ENCODE measurements at regions not wholly inside any gene's neighbourhood (a gene's known extent, or its start where the extent isn't known, plus 50 kb on each side); places are given as distances from the start of the nearest gene placed in this dataset.

- Histone ChIP-seq H3K14ac (ENCODE audit: insufficient read length) (no peak overlapping the region), H3K27ac (ENCODE audit: low read depth, low read length) (no peak overlapping the region), H2BK15ac (ENCODE audit: low read length) (no peak overlapping the region), H2BK20ac (ENCODE audit: low read length) (no peak overlapping the region), H4K8ac (ENCODE audit: extremely low read depth, insufficient read depth, low read length) (no peak overlapping the region), H2AK5ac (ENCODE audit: low read depth, low read length) (no peak overlapping the region), H2AFZ (ENCODE audit: low read length) (no peak overlapping the region), H2BK5ac (ENCODE audit: low read depth, low read length) (no peak overlapping the region), H3K9me3 (ENCODE audit: insufficient read depth in 2 of 2, low read depth in 1 of 2, low read length in 1 of 2) (no peaks in the 10 kb centered on the region), H4K91ac (replicated peaks; ENCODE audit: insufficient read length, low read length) (no peak overlapping the region), H2BK12ac (ENCODE audit: low read depth, low read length) (no peak overlapping the region), H3K79me2 (ENCODE audit: control insufficient read depth in 1 of 2, insufficient read depth in 2 of 2, low read length in 2 of 2) (no peaks in the 10 kb centered on the region), H3K79me1 (ENCODE audit: low read depth, low read length) (no peaks in the 10 kb centered on the region), H4K5ac (ENCODE audit: insufficient read length, low read depth, low read length) (no peak overlapping the region), H3K4me1 (replicated peaks in 1 of 4; ENCODE audit: control insufficient read depth in 3 of 4, insufficient read depth in 4 of 4, low read length in 3 of 4) (no peaks in the 10 kb centered on the region), H3K4me3 (ENCODE audit: extremely low read depth in 1 of 4, insufficient read depth in 2 of 4, low read depth in 3 of 4, low read length in 4 of 4) (no peak overlapping the region), H3K23ac (ENCODE audit: insufficient read length) (no peak overlapping the region), H3K36me3 (ENCODE audit: control insufficient read depth in 2 of 4, insufficient read depth in 4 of 4, low read length in 3 of 4) (no peaks in the 10 kb centered on the region; a peak in 1 of 8 replicates), H3K18ac (ENCODE audit: extremely low read depth, low read length) (no peak overlapping the region), H3K4me2 (ENCODE audit: insufficient read depth in 1 of 2, low read depth in 2 of 2, low read length in 2 of 2) (no peak overlapping the region), H2BK120ac (replicated peaks; ENCODE audit: low read depth, low read length) (no peak overlapping the region), H3K56ac (replicated peaks; ENCODE audit: insufficient read length, low read depth, low read length) (no peak overlapping the region), H3K27me3 (replicated peaks in 1 of 4; ENCODE audit: control insufficient read depth in 3 of 4, extremely low read depth in 1 of 4, insufficient read depth in 3 of 4, low read length in 3 of 4) (no peaks in the 10 kb centered on the region), H3K4ac (replicated peaks; ENCODE audit: insufficient read length, low read depth, low read length) (no peak overlapping the region), H3K23me2 (ENCODE audit: low read depth, low read length) (no peaks in the 10 kb centered on the region), H4K20me1 (replicated peaks in 1 of 2; ENCODE audit: control insufficient read depth in 1 of 2, insufficient read depth in 2 of 2, low read length in 2 of 2) (no peaks in the 10 kb centered on the region), H3K9ac (replicated peaks in 1 of 4; ENCODE audit: extremely low read depth in 1 of 4, low read depth in 3 of 4, low read length in 3 of 4) (no peak overlapping the region)
- 82% methylated on average over 5 of the region's 5 CpGs; no CpG with 5 or more reads in 1 of the 2 experiments for WGBS, 2 experiments (ENCODE audit: extremely low coverage in 1 of 2, insufficient coverage in 1 of 2, insufficient read length in 1 of 2, insufficient replicate concordance in 2 of 2, low coverage in 1 of 2, low lambda C conversion rate in 2 of 2, missing lambda C conversion rate in 1 of 2)
- TF ChIP-seq SRF (IDR thresholded peaks at IDR 0.05; ENCODE audit: low read depth, low read length): no peak
- no peak for TF ChIP-seq FOSL1 (IDR thresholded peaks at IDR 0.05; ENCODE audit: insufficient read depth, low read depth, low read length)
- no peak for TF ChIP-seq MAX (IDR thresholded peaks at IDR 0.05)
- DNase-seq (ENCODE audit: low read depth in 1 of 2, low spot score in 2 of 2) (no peak), FAIRE-seq (no peak)
- ChIA-PET CTCF (ENCODE audit: partially characterized antibody) (interaction anchor here (2.0 kb wide), 1 partner anchor 9 kb away, joined by 6 read pairs; no protein-coding TSS in a partner anchor), POLR2A (ENCODE audit: partially characterized antibody) (no interaction called here)
These were observed 170.0 kb upstream of the PPARGC1A start for GRCh38 chr4:24059839-24060238.
